Stomach (tissue), 4 donors: ENCODE measurements at regions not wholly inside any gene's neighbourhood (a gene's known extent, or its start where the extent isn't known, plus 50 kb on each side); places are given as distances from the start of the nearest gene placed in this dataset.

Experiments used
- EP300 ChIP-seq: sonication (generic); formaldehyde crosslinking; IDR thresholded peaks from one replicate; pipeline ENCODE4 v1.6.1; 2017; ENCODE audit warnings: antibody characterized with exemption
- POLR2A ChIP-seq, 4 donors: fragments of 450-650 bp; IDR thresholded peaks; one replicate each; pipeline ENCODE4 v1.6.1; 2016; ENCODE audit warnings: antibody characterized with exemption in 4 of 4, control low read depth in 2 of 4, mild to moderate bottlenecking in 1 of 4, moderate library complexity in 1 of 4
- POLR2AphosphoS5 ChIP-seq, 3 donors: sonication (generic); formaldehyde crosslinking; IDR thresholded peaks; one replicate each; pipeline ENCODE4 v1.6.1; 2016; ENCODE audit warnings: antibody characterized with exemption in 3 of 3

DNA sequence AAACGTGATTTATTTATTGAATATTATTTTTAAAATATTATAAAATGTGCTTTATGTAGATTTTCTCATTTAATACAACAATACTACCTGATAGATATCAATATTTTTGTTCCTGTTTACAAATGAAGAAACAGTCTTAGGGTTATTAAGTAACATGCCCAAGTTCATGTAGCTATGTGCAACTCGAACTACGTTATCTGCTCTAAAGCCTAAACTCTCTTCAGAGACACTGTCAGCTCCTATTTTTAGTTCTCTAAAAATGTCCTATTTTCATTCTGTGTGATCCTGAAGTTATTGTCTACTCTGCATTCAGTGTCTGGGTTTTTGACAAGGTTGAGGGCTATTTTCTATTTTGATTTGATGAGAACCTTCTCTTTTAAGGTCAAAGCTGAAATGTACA lies 550.1 kb upstream of the B3GALT2 start:
- no peak for TF ChIP-seq POLR2A (IDR thresholded peaks at IDR 0.05)
- TF ChIP-seq POLR2AphosphoS5 (IDR thresholded peaks at IDR 0.05) = no peak
- no peak for TF ChIP-seq EP300
